ENCODE measurements at regions not wholly inside any gene's neighbourhood (a gene's known extent, or its start where the extent isn't known, plus 50 kb on each side); places are given as distances from the start of the nearest gene placed in this dataset.

DNA sequence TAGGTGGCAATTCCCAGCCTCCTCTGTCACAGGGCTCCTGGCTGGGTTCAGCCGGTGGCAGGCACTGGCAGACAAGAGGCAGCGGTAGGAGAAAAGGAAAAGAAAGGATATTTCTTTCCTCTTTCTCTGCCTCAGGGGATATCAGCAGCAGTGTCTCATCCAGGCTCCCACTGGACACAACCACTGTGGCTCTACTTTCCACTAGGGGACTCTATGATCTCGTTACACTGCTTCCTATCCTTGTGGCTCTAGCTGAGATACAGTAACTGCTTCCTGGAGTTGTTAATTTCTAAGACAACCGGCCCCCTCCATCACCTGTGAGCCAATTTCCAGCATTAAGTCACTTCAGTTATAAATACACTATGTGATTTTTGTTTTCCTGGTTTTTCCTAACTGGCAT, 102.0 kb upstream of the LRFN2 start:
- Histone ChIP-seq H3K4ac (replicated peaks; ENCODE audit: insufficient read length, low read depth, low read length) (no peak overlapping the region), H4K20me1 (replicated peaks in 1 of 2; ENCODE audit: control insufficient read depth in 1 of 2, insufficient read depth in 2 of 2, low read length in 2 of 2) (no peaks in the 10 kb centered on the region), H3K23me2 (ENCODE audit: low read depth, low read length) (no peaks in the 10 kb centered on the region), H3K79me1 (ENCODE audit: low read depth, low read length) (no peaks in the 10 kb centered on the region), H3K27ac (ENCODE audit: low read depth, low read length) (no peak overlapping the region), H3K4me3 (ENCODE audit: extremely low read depth in 1 of 4, insufficient read depth in 2 of 4, low read depth in 3 of 4, low read length in 4 of 4) (no peak overlapping the region), H2BK15ac (ENCODE audit: low read length) (no peak overlapping the region), H3K14ac (ENCODE audit: insufficient read length) (no peak overlapping the region), H4K5ac (ENCODE audit: insufficient read length, low read depth, low read length) (no peak overlapping the region), H3K9me3 (ENCODE audit: insufficient read depth in 2 of 2, low read depth in 1 of 2, low read length in 1 of 2) (peaks cover 0 to 2% of the 10 kb centered on the region in 2 experiments; a peak in 1 of 4 replicates), H2BK20ac (ENCODE audit: low read length) (no peak overlapping the region), H3K36me3 (ENCODE audit: control insufficient read depth in 2 of 4, insufficient read depth in 4 of 4, low read length in 3 of 4) (no peaks in the 10 kb centered on the region), H2BK5ac (ENCODE audit: low read depth, low read length) (no peak overlapping the region), H4K91ac (replicated peaks; ENCODE audit: insufficient read length, low read length) (no peak overlapping the region), H3K79me2 (ENCODE audit: control insufficient read depth in 1 of 2, insufficient read depth in 2 of 2, low read length in 2 of 2) (no peaks in the 10 kb centered on the region), H3K23ac (ENCODE audit: insufficient read length) (no peak overlapping the region), H3K9ac (replicated peaks in 1 of 4; ENCODE audit: extremely low read depth in 1 of 4, low read depth in 3 of 4, low read length in 3 of 4) (no peak overlapping the region), H3K4me1 (replicated peaks in 1 of 4; ENCODE audit: control insufficient read depth in 3 of 4, insufficient read depth in 4 of 4, low read length in 3 of 4) (no peaks in the 10 kb centered on the region), H3K27me3 (replicated peaks in 1 of 4; ENCODE audit: control insufficient read depth in 3 of 4, extremely low read depth in 1 of 4, insufficient read depth in 3 of 4, low read length in 3 of 4) (no peaks in the 10 kb centered on the region), H2AFZ (ENCODE audit: low read length) (no peak overlapping the region), H4K8ac (ENCODE audit: extremely low read depth, insufficient read depth, low read length) (no peak overlapping the region), H3K18ac (ENCODE audit: extremely low read depth, low read length) (no peak overlapping the region), H3K56ac (replicated peaks; ENCODE audit: insufficient read length, low read depth, low read length) (no peak overlapping the region), H2BK120ac (replicated peaks; ENCODE audit: low read depth, low read length) (no peak overlapping the region), H2AK5ac (ENCODE audit: low read depth, low read length) (no peak overlapping the region), H3K4me2 (ENCODE audit: insufficient read depth in 1 of 2, low read depth in 2 of 2, low read length in 2 of 2) (no peak overlapping the region), H2BK12ac (ENCODE audit: low read depth, low read length) (no peak overlapping the region)
- CTCF ChIA-PET (ENCODE audit: partially characterized antibody), result interaction anchor here (1.3 kb wide), 1 partner anchor 9 kb away, joined by 3 read pairs; no protein-coding TSS in a partner anchor
- TF ChIP-seq BCL11A (IDR thresholded peaks at IDR 0.05; ENCODE audit: low read depth in 2 of 2, low read length in 2 of 2) (no peak), TAF7 (optimal IDR thresholded peaks at IDR 0.05; ENCODE audit: borderline replicate concordance, low read depth, low read length) (no peak), FOSL1 (IDR thresholded peaks at IDR 0.05; ENCODE audit: insufficient read depth, low read depth, low read length) (no peak), ZNF274 (IDR thresholded peaks at IDR 0.05; ENCODE audit: borderline replicate concordance, extremely low read depth, low read length) (no peak), SP4 (IDR thresholded peaks at IDR 0.05; ENCODE audit: low read length) (no peak)
- 90% methylated on average over 4 of the region's 4 CpGs; no CpG with 5 or more reads in 1 of the 2 experiments for WGBS, 2 experiments (ENCODE audit: extremely low coverage in 1 of 2, insufficient coverage in 1 of 2, insufficient read length in 1 of 2, insufficient replicate concordance in 2 of 2, low coverage in 1 of 2, low lambda C conversion rate in 2 of 2, missing lambda C conversion rate in 1 of 2)
- no peak for FAIRE-seq
- no peak for DNase-seq (ENCODE audit: low read depth in 1 of 2, low spot score in 2 of 2)
- POLR2A ChIA-PET (ENCODE audit: partially characterized antibody), result no interaction called here
